LNCAP (cell line): ENCODE measurements at regions not wholly inside any gene's neighbourhood (a gene's known extent, or its start where the extent isn't known, plus 50 kb on each side); places are given as distances from the start of the nearest gene placed in this dataset.

Source experiments
- CTCF ChIP-seq: fragments of 450-650 bp; IDR thresholded peaks from 2 replicates; pipeline ENCODE4 v1.5.1; 2017; ENCODE audit warnings: mild to moderate bottlenecking

- TF ChIP-seq CTCF, result no peak
Observed at GRCh38 chr3:82960379-82960778, 1198.9 kb upstream of the GBE1 start.

GRCh38 chr3:82957696-82958095, 1196.3 kb upstream of the GBE1 start:
- no peak for TF ChIP-seq CTCF

- TF ChIP-seq CTCF, result no peak
Observed at GRCh38 chr3:82957079-82957478, 1195.6 kb upstream of the GBE1 start.

GRCh38 chr3:82954486-82954885, 1193.0 kb upstream of the GBE1 start:
- TF ChIP-seq CTCF, result no peak

- TF ChIP-seq CTCF, result no peak
Observed at GRCh38 chr3:82942041-82942440, 1180.6 kb upstream of the GBE1 start.

- TF ChIP-seq CTCF, result no peak
Observed at GRCh38 chr3:82940124-82940523, 1178.7 kb upstream of the GBE1 start.

GRCh38 chr3:82939491-82940097, 1178.1 kb upstream of the GBE1 start:
- TF ChIP-seq CTCF, result no peak

- no peak for TF ChIP-seq CTCF
Observed at GRCh38 chr3:82938821-82939328, 1177.4 kb upstream of the GBE1 start.
